ENCODE measurements at regions not wholly inside any gene's neighbourhood (a gene's known extent, or its start where the extent isn't known, plus 50 kb on each side); places are given as distances from the start of the nearest gene placed in this dataset.

GRCh38 chr2:146927080-146927711 is 917.6 kb upstream of the ACVR2A start:
- DNase-seq, result peak; percentile 11 to 63

GRCh38 chr2:146918280-146918679 is 926.5 kb upstream of the ACVR2A start:
- DNase-seq, result no peak

GRCh38 chr2:146917431-146918042 is 927.3 kb upstream of the ACVR2A start:
- no peak for DNase-seq

GRCh38 chr2:146916914-146917313 is 927.9 kb upstream of the ACVR2A start:
- DNase-seq, result peak; percentile 34 to 55

GRCh38 chr2:146913476-146913875 is 931.4 kb upstream of the ACVR2A start:
- no peak for DNase-seq

GRCh38 chr2:146912536-146912935 is 932.3 kb upstream of the ACVR2A start:
- DNase-seq, result no peak

GRCh38 chr2:146908776-146909175 is 936.1 kb upstream of the ACVR2A start:
- DNase-seq, result no peak

GRCh38 chr2:146898083-146898482 is 946.7 kb upstream of the ACVR2A start:
- DNase-seq, result no peak

- no peak for DNase-seq
Observed at GRCh38 chr2:146894514-146894913, 950.3 kb upstream of the ACVR2A start.

GRCh38 chr2:146893500-146894041 is 951.3 kb upstream of the ACVR2A start:
- no peak for DNase-seq

GRCh38 chr2:146890491-146890890 is 954.3 kb upstream of the ACVR2A start:
- no peak for DNase-seq

- no peak for DNase-seq
Observed at GRCh38 chr2:146879882-146880281, 964.9 kb upstream of the ACVR2A start.

GRCh38 chr2:146874260-146874658 is 970.6 kb upstream of the ACVR2A start:
- no peak for DNase-seq

- DNase-seq, result no peak
Observed at GRCh38 chr2:146873646-146874259, 971.1 kb upstream of the ACVR2A start.

GRCh38 chr2:146873056-146873455 is 971.8 kb upstream of the ACVR2A start:
- DNase-seq, result no peak

GRCh38 chr2:146870691-146871090 is 974.1 kb upstream of the ACVR2A start:
- no peak for DNase-seq

- no peak for DNase-seq
Observed at GRCh38 chr2:146869328-146869727, 975.5 kb upstream of the ACVR2A start.

- no peak for DNase-seq
Observed at GRCh38 chr2:146868051-146868450, 976.8 kb upstream of the ACVR2A start.

- no peak for DNase-seq
Observed at GRCh38 chr2:146867477-146867986, 977.3 kb upstream of the ACVR2A start.

GRCh38 chr2:146853741-146854444 is 990.9 kb upstream of the ACVR2A start:
- DNase-seq, result no peak

GRCh38 chr2:146852661-146853060 is 992.2 kb upstream of the ACVR2A start:
- no peak for DNase-seq

- no peak for DNase-seq
Observed at GRCh38 chr2:146850746-146851145, 994.1 kb upstream of the ACVR2A start.

GRCh38 chr2:146847846-146848245 is 997.0 kb upstream of the ACVR2A start:
- DNase-seq, result no peak
